ENCODE measurements at regions not wholly inside any gene's neighbourhood (a gene's known extent, or its start where the extent isn't known, plus 50 kb on each side); places are given as distances from the start of the nearest gene placed in this dataset.

DNA sequence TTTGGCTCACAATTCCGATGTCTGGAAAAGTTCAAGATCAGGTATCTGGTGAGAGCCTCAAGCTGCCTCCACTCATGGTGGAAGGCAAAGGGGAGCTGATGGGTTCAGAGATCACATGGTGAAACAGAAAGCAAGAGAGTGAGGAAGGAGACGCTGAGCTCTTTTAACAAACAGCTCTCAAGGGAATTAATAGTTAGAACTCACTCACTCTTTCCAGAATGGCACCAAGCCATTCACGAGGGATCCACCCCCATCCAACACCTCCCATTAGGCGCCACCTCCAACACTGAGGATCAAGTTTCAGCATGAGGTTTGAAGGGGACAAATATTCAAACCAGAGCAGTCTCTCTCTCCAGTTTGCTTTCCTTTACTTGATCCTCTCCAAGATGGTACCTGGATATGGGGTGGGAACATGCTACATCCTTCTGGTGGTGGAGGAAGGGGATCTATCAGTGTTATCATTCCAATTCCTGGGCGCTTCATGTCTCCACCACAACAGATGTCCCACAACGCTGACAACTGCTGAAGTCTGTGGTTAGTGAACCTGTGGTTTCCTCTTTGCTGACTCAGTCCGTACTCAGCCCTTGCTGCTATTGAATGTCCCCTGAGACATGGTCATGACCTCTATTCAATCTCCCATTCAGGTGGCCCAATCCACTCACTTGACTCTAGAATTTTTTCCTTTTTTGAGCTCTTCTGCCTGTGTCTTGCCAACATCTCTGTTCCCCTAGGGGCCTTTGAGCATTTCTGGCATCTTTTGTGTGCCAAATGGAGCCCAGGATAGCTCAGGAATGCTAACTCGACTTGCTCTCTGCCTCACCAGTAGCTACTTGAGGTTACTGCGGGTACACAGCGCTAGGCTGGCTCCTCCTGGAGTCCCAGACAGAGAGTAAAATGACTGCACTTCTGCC is 395.2 kb downstream of the MID1IP1 start:
- no peaks in the 10 kb centered on the region for H3K27me3 ChIP-seq (ENCODE audit: control insufficient read depth, insufficient read depth, low read length)
- H3K36me3 ChIP-seq (ENCODE audit: control insufficient read depth, insufficient read depth, low read length), result no peaks in the 10 kb centered on the region
- H3K4me1 ChIP-seq (ENCODE audit: control insufficient read depth, insufficient read depth, low read length), result peaks cover 16% of the 10 kb centered on the region
- no peak overlapping the region for H3K4me3 ChIP-seq (ENCODE audit: low read depth, low read length)
- no peak overlapping the region for H3K9ac ChIP-seq (ENCODE audit: low read depth, low read length)
- H3K9me3 ChIP-seq (ENCODE audit: control insufficient read depth, insufficient read depth, low read length), result no peaks in the 10 kb centered on the region

DNA sequence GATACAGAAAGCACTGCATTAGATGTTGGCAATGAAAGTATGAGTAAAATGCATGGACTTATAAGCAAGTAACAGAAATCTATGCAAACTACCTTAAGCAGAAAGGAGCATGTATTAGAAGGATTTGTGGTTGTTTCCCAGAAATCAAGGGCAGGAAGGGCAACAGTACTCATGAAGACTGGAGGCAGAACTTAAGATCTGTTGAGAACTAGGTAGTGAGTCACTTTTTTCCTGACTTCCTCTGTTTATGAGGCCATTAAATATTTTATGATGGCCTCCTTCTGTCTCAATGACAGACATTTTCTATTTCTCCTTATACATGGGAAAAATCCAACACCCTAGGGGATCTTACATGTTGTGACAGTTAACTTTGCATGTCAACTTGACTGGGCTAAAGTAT is 398.2 kb downstream of the MID1IP1 start:
- peaks cover 16% of the 10 kb centered on the region for H3K4me1 ChIP-seq (ENCODE audit: control insufficient read depth, insufficient read depth, low read length)
- no peaks in the 10 kb centered on the region for H3K36me3 ChIP-seq (ENCODE audit: control insufficient read depth, insufficient read depth, low read length)
- no peaks in the 10 kb centered on the region for H3K9me3 ChIP-seq (ENCODE audit: control insufficient read depth, insufficient read depth, low read length)
- H3K27me3 ChIP-seq (ENCODE audit: control insufficient read depth, insufficient read depth, low read length), result no peaks in the 10 kb centered on the region
- no peak overlapping the region for H3K4me3 ChIP-seq (ENCODE audit: low read depth, low read length)
- H3K9ac ChIP-seq (ENCODE audit: low read depth, low read length), result no peak overlapping the region

DNA sequence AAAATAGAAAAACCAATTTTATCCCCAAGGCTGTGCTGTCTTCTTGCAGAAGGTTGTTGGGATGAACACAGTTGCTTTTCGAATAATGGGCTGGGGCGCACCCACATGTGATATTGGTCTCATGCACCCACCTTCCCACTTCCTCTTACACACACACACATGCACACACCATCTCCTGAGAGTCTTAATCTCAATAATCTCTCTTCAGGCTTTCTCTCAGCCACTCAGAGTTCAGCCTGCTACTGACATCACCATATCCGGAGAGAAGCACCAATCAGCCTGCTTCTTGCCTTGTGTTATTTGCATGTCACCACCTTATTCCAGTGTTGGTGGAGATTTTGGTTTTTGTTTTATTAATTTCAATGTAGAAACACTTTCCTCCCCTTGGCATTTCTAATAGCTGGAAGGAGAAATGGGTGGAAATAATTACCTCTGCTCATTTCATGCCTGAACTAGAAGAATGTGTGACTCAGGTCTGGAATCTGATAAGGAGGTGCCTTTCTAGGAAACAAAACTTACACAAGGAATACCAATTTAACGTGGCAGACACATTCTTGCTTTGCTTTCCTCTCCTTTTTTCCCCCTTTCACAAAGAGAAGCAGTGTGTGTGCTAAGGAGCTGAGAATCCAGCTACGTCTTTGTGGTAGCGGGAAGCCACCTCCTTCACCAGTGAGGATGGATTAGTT is 400.2 kb downstream of the MID1IP1 start:
- Histone ChIP-seq H3K4me1 (ENCODE audit: control insufficient read depth, insufficient read depth, low read length) (peaks cover 3% of the 10 kb centered on the region), H3K27me3 (ENCODE audit: control insufficient read depth, insufficient read depth, low read length) (no peaks in the 10 kb centered on the region), H3K9ac (ENCODE audit: low read depth, low read length) (no peak overlapping the region)

DNA sequence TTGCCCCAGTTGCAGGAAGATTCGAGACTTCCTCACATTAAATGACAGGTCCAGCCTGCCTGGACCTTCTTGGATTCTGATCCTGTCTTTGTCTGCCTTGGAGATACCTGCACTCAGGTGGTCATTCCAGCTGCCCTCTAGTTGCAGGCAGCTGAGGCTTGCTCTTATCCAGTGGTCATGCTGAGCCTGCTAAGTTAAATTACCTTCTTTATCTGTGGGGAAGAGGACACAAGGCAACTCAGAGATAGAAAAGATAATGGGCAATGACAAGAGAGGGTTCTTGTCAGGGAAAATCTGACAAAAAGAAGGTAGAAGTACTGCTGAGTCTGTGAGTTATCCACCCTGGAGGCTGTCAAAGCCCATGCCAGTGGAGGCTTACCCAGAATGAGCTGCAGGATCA is 401.4 kb downstream of the MID1IP1 start:
- no peaks in the 10 kb centered on the region for H3K27me3 ChIP-seq (ENCODE audit: control insufficient read depth, insufficient read depth, low read length)
- H3K4me3 ChIP-seq (ENCODE audit: low read depth, low read length), result no peak overlapping the region
- H3K36me3 ChIP-seq (ENCODE audit: control insufficient read depth, insufficient read depth, low read length), result no peaks in the 10 kb centered on the region
- no peak overlapping the region for H3K9ac ChIP-seq (ENCODE audit: low read depth, low read length)
- H3K9me3 ChIP-seq (ENCODE audit: control insufficient read depth, insufficient read depth, low read length), result no peaks in the 10 kb centered on the region
- no peaks in the 10 kb centered on the region for H3K4me1 ChIP-seq (ENCODE audit: control insufficient read depth, insufficient read depth, low read length)

More for the DNA sequence above, 400.2 kb downstream of the MID1IP1 start:
- no peaks in the 10 kb centered on the region for H3K36me3 ChIP-seq (ENCODE audit: control insufficient read depth, insufficient read depth, low read length)
- no peaks in the 10 kb centered on the region for H3K9me3 ChIP-seq (ENCODE audit: control insufficient read depth, insufficient read depth, low read length)
- no peak overlapping the region for H3K4me3 ChIP-seq (ENCODE audit: low read depth, low read length)

DNA sequence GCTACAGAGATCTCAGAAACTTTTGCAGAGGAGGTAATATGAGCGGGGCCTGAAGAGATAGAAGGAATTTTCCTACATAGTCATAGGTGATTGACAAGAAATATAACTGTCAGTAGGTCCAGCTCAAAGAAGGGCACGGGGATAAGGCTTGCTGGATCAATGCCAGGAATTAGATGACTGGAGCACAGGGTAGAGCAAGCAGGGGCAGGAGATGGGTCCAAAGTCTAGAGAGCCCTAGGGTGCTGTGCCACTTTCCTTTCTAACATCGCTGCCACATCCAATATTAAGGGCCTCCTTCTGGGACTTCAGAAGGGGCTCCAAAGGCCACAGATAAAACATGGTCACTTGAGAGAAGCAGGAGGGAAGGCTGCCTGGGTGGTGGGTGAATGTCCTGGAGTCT is 402.2 kb downstream of the MID1IP1 start:
- Histone ChIP-seq H3K9me3 (ENCODE audit: control insufficient read depth, insufficient read depth, low read length) (no peaks in the 10 kb centered on the region), H3K4me3 (ENCODE audit: low read depth, low read length) (no peak overlapping the region), H3K27me3 (ENCODE audit: control insufficient read depth, insufficient read depth, low read length) (no peaks in the 10 kb centered on the region), H3K36me3 (ENCODE audit: control insufficient read depth, insufficient read depth, low read length) (no peaks in the 10 kb centered on the region), H3K9ac (ENCODE audit: low read depth, low read length) (no peak overlapping the region), H3K4me1 (ENCODE audit: control insufficient read depth, insufficient read depth, low read length) (no peaks in the 10 kb centered on the region)

DNA sequence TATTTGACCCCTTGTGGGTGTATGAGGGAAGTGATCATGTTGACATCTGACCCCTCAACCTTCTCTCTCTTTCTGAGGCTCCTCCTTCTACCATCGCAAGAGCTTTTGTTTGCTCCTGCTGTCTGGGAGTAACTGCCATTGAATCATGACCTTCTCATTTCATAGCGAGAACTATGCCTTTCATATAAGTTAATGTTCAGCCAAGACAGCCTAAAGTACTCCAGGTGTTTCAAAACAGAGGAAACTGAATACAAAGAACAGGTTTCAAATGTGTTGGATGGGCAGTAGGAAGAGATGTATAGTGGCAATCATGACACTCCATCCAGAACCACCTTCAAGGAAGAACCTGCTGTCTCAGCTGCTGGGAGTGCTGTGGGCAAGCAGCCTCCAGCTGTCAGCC is 403.1 kb downstream of the MID1IP1 start:
- no peak overlapping the region for H3K9ac ChIP-seq (ENCODE audit: low read depth, low read length)
- no peaks in the 10 kb centered on the region for H3K36me3 ChIP-seq (ENCODE audit: control insufficient read depth, insufficient read depth, low read length)
- no peaks in the 10 kb centered on the region for H3K27me3 ChIP-seq (ENCODE audit: control insufficient read depth, insufficient read depth, low read length)
- H3K4me1 ChIP-seq (ENCODE audit: control insufficient read depth, insufficient read depth, low read length), result no peaks in the 10 kb centered on the region
- no peak overlapping the region for H3K4me3 ChIP-seq (ENCODE audit: low read depth, low read length)
- H3K9me3 ChIP-seq (ENCODE audit: control insufficient read depth, insufficient read depth, low read length), result no peaks in the 10 kb centered on the region

DNA sequence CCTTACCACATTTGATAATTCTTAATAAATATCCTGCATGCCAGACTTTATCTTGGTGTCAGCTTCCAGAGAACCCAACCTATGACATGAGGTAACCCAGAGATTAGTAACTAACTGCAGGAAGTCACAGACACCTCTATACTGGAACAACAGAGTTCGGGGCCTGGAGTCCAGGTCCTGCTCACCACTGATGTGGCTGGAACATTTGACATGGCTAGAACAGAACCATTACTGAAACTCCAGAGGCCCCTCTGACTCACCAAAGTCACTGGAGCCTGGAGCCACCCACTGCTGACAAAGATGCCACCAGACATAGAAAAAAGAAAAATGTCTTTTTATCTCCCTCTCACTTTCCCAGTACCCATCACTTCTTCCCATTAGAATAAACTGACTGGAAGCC is 403.7 kb downstream of the MID1IP1 start:
- H3K4me3 ChIP-seq (ENCODE audit: low read depth, low read length), result no peak overlapping the region
- no peaks in the 10 kb centered on the region for H3K9me3 ChIP-seq (ENCODE audit: control insufficient read depth, insufficient read depth, low read length)

DNA sequence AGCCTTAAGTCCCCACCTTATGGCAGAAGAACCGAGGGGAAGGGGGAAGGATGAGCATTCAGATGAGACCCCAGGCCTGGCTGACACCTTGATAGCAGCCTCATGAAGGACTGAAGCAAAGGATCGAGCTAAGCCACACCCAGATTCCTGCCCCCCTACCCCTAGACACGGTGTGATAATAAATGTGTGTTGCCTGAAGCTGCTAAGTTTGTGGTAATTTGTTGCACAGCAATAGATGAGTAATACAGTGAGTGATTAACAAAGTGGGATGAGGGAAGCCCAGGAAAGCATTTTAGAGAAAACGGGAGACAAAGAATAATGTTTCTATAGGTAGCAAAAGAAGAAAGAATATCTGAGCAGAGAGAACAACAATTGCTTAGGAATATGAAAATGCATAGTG is 404.2 kb downstream of the MID1IP1 start:
- Histone ChIP-seq H3K27me3 (ENCODE audit: control insufficient read depth, insufficient read depth, low read length) (no peaks in the 10 kb centered on the region), H3K4me3 (ENCODE audit: low read depth, low read length) (no peak overlapping the region), H3K9me3 (ENCODE audit: control insufficient read depth, insufficient read depth, low read length) (no peaks in the 10 kb centered on the region), H3K4me1 (ENCODE audit: control insufficient read depth, insufficient read depth, low read length) (no peaks in the 10 kb centered on the region), H3K9ac (ENCODE audit: low read depth, low read length) (no peak overlapping the region), H3K36me3 (ENCODE audit: control insufficient read depth, insufficient read depth, low read length) (no peaks in the 10 kb centered on the region)

More for the DNA sequence above, 403.7 kb downstream of the MID1IP1 start:
- no peaks in the 10 kb centered on the region for H3K4me1 ChIP-seq (ENCODE audit: control insufficient read depth, insufficient read depth, low read length)
- no peak overlapping the region for H3K9ac ChIP-seq (ENCODE audit: low read depth, low read length)
- no peaks in the 10 kb centered on the region for H3K36me3 ChIP-seq (ENCODE audit: control insufficient read depth, insufficient read depth, low read length)
- no peaks in the 10 kb centered on the region for H3K27me3 ChIP-seq (ENCODE audit: control insufficient read depth, insufficient read depth, low read length)

DNA sequence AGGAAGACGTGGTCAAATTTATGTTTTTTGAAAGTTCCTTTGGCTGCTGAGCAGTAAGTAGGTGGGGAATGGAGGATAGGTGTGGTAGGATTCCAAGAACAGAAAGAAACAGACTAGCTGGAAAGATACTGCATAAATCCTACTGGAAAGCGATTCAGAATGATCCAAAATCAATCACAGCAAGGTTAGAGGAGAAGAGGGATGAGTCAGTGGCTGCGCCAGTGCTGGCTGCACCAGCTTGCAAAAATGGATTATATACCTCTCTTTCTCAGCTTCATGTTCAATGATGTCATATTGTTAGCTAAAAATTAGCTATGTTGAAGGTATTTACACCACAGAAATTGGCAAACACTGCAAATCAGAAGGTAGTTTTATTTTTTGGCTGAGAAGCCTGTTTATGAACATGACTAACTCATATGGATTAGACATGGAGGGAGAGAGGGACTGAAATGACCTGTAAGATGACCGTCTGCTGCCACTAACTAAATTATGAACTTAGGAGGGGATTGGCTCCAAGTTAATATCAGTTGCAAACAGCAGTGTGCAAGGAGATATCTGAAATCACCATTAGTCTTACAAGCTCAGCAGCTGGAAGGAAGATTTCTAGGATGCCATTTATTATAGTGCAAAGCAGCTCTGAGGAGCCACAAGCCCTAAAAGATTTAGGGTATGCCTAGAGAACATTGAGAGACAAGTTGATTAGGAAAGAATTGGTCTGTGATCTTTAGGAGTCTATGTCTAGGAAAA is 405.3 kb downstream of the MID1IP1 start:
- Histone ChIP-seq H3K9me3 (ENCODE audit: control insufficient read depth, insufficient read depth, low read length) (no peaks in the 10 kb centered on the region), H3K36me3 (ENCODE audit: control insufficient read depth, insufficient read depth, low read length) (no peaks in the 10 kb centered on the region), H3K9ac (ENCODE audit: low read depth, low read length) (no peak overlapping the region)

DNA sequence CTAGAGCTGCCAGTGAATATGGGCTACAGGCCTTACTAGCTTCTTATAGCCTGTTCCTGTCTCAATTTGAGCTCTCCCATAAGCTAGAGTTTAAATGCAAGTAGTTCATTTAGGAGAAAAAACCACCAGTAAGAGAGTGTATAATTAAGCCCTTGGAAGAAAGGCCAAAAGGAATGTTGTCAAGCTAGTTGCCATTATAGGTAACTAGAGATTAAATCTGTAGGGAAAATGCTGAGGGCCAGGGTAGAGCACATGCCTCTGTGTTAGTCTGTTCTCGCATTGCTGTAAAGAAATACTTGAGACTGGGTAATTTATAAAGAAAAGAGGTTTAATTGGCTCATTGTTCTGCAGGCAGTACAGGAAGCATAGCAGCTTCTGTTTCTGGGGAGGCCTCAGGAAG is 410.2 kb downstream of the MID1IP1 start:
- Histone ChIP-seq H3K9ac (ENCODE audit: low read depth, low read length) (no peak overlapping the region), H3K9me3 (ENCODE audit: control insufficient read depth, insufficient read depth, low read length) (no peaks in the 10 kb centered on the region), H3K4me3 (ENCODE audit: low read depth, low read length) (no peak overlapping the region), H3K36me3 (ENCODE audit: control insufficient read depth, insufficient read depth, low read length) (no peaks in the 10 kb centered on the region), H3K27me3 (ENCODE audit: control insufficient read depth, insufficient read depth, low read length) (no peaks in the 10 kb centered on the region), H3K4me1 (ENCODE audit: control insufficient read depth, insufficient read depth, low read length) (no peaks in the 10 kb centered on the region)

More for the DNA sequence above, 405.3 kb downstream of the MID1IP1 start:
- Histone ChIP-seq H3K4me3 (ENCODE audit: low read depth, low read length) (no peak overlapping the region), H3K27me3 (ENCODE audit: control insufficient read depth, insufficient read depth, low read length) (no peaks in the 10 kb centered on the region), H3K4me1 (ENCODE audit: control insufficient read depth, insufficient read depth, low read length) (no peaks in the 10 kb centered on the region)

DNA sequence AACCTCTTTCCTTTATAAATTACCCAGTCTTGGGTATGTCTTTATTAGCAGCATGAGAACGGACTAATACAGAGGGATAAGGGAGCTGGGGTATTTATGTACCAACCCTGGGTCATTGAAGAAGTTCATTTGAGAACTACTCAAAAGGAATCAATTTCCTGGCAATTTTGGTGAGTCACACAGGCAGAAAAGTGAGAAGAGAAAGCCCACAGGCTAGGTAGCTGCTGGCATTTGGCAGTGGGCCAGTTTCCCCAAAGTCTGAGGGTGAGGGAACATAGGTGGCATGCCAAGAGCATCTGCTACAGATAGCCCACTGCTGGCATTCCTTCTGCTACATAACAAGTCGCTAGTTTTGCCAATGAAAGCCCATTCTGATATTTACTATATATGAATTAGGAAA is 411.2 kb downstream of the MID1IP1 start:
- Histone ChIP-seq H3K9me3 (ENCODE audit: control insufficient read depth, insufficient read depth, low read length) (no peaks in the 10 kb centered on the region), H3K36me3 (ENCODE audit: control insufficient read depth, insufficient read depth, low read length) (no peaks in the 10 kb centered on the region), H3K4me3 (ENCODE audit: low read depth, low read length) (no peak overlapping the region), H3K4me1 (ENCODE audit: control insufficient read depth, insufficient read depth, low read length) (no peaks in the 10 kb centered on the region), H3K27me3 (ENCODE audit: control insufficient read depth, insufficient read depth, low read length) (no peaks in the 10 kb centered on the region), H3K9ac (ENCODE audit: low read depth, low read length) (no peak overlapping the region)
